Cerebellar nuclear complex (tissue), 1 donor: ENCODE measurements at regions not wholly inside any gene's neighbourhood (a gene's known extent, or its start where the extent isn't known, plus 50 kb on each side); places are given as distances from the start of the nearest gene placed in this dataset.

Source experiments
- DNase-seq, 2 experiments: peaks; one replicate each; lab custom pipeline; 2025; lab: John Stamatoyannopoulos, UW

- DNase-seq, result peak in 1 of 2 experiments; percentile 64
Observed at GRCh38 chr3:459311-459670, 262.7 kb downstream of the CHL1 start.

GRCh38 chr3:461006-461405 lies 264.4 kb downstream of the CHL1 start:
- DNase-seq, result no peak

- no peak for DNase-seq
Observed at GRCh38 chr3:462851-463250, 266.3 kb downstream of the CHL1 start.

- DNase-seq, result no peak
Observed at GRCh38 chr3:463252-464192, 267.0 kb downstream of the CHL1 start.

- DNase-seq, result no peak
Observed at GRCh38 chr3:464255-464654, 267.7 kb downstream of the CHL1 start.

GRCh38 chr3:468172-468571 lies 271.6 kb downstream of the CHL1 start:
- DNase-seq, result no peak

- no peak for DNase-seq
Observed at GRCh38 chr3:473033-473800, 276.7 kb downstream of the CHL1 start.

- DNase-seq, result no peak
Observed at GRCh38 chr3:474828-475227, 278.3 kb downstream of the CHL1 start.

- DNase-seq, result no peak
Observed at GRCh38 chr3:480070-480469, 283.5 kb downstream of the CHL1 start.

GRCh38 chr3:481111-481510 lies 284.5 kb downstream of the CHL1 start:
- DNase-seq, result no peak

GRCh38 chr3:481680-482079 lies 285.1 kb downstream of the CHL1 start:
- no peak for DNase-seq

- no peak for DNase-seq
Observed at GRCh38 chr3:482479-482878, 285.9 kb downstream of the CHL1 start.

- no peak for DNase-seq
Observed at GRCh38 chr3:484341-484740, 287.8 kb downstream of the CHL1 start.

- DNase-seq, result no peak
Observed at GRCh38 chr3:487614-488013, 291.1 kb downstream of the CHL1 start.

GRCh38 chr3:492586-493316 lies 296.2 kb downstream of the CHL1 start:
- no peak for DNase-seq

- no peak for DNase-seq
Observed at GRCh38 chr3:494190-494589, 297.6 kb downstream of the CHL1 start.

- DNase-seq, result no peak
Observed at GRCh38 chr3:498487-498886, 301.9 kb downstream of the CHL1 start.

- no peak for DNase-seq
Observed at GRCh38 chr3:499001-499761, 302.6 kb downstream of the CHL1 start.

- no peak for DNase-seq
Observed at GRCh38 chr3:502486-502885, 305.9 kb downstream of the CHL1 start.

- no peak for DNase-seq
Observed at GRCh38 chr3:513301-513700, 316.7 kb downstream of the CHL1 start.

GRCh38 chr3:514192-514591 lies 317.6 kb downstream of the CHL1 start:
- DNase-seq, result no peak

GRCh38 chr3:519026-519425 lies 322.5 kb downstream of the CHL1 start:
- DNase-seq, result no peak
